LNCAP (cell line): ENCODE measurements at regions not wholly inside any gene's neighbourhood (a gene's known extent, or its start where the extent isn't known, plus 50 kb on each side); places are given as distances from the start of the nearest gene placed in this dataset.

Experiments used
- CTCF ChIP-seq: fragments of 450-650 bp; IDR thresholded peaks from 2 replicates; pipeline ENCODE4 v1.5.1; 2017; ENCODE audit warnings: mild to moderate bottlenecking

GRCh38 chr6:141388666-141389065, 744.1 kb upstream of the GJE1 start:
- TF ChIP-seq CTCF: no peak

GRCh38 chr6:141370438-141370837, 762.3 kb upstream of the GJE1 start:
- TF ChIP-seq CTCF: no peak

- TF ChIP-seq CTCF: no peak
These were observed 768.0 kb upstream of the GJE1 start for GRCh38 chr6:141364694-141365093.

GRCh38 chr6:141364232-141364631, 768.5 kb upstream of the GJE1 start:
- no peak for TF ChIP-seq CTCF

- no peak for TF ChIP-seq CTCF
These were observed 771.2 kb upstream of the GJE1 start for GRCh38 chr6:141361559-141361958.

- no peak for TF ChIP-seq CTCF
These were observed 772.8 kb upstream of the GJE1 start for GRCh38 chr6:141359953-141360352.

GRCh38 chr6:141354191-141354955, 778.4 kb upstream of the GJE1 start:
- TF ChIP-seq CTCF: peak; percentile 9; the same call in 1 of the 2 replicates

- TF ChIP-seq CTCF: no peak
These were observed 781.0 kb upstream of the GJE1 start for GRCh38 chr6:141351721-141352120.
